OCI-M2 (cell line): ENCODE measurements at regions not wholly inside any gene's neighbourhood (a gene's known extent, or its start where the extent isn't known, plus 50 kb on each side); places are given as distances from the start of the nearest gene placed in this dataset.

Experiments used
- DNase-seq: peaks from one replicate; lab custom pipeline; 2025; ENCODE audit not compliant: unreplicated experiment; lab: John Stamatoyannopoulos, UW

DNA sequence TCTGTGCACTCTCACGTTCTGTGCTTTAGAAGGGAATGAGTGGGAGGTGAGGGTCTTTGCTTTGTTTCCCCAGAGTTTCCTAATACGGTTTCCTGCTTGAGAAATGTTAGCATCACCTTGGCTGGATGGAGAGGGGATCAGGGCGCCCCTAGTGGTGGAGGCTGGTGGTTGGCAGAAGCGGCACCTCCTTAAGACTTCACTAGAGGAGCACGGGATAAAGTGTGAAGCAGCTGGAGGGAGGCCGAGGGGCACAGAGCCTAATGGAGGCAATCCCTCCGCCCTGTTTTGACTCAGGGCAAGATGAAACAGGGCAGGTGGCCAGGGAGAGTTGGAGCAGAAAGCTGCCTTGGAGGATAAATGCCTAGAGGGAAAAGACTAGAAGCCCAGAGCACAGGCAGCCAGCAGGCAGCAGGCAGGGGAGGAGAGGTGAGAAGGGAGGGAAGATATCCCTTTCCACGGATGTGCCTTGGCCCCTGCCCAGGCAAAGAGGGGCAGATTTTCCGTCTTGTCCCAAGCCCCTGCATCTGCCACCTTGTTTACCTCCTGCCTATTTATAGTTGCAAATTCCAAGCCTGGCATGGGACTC, 56.0 kb upstream of the BTRC start:
- DNase-seq, result no peak

- DNase-seq, result no peak
Observed at GRCh38 chr10:101299211-101299610, 54.8 kb upstream of the BTRC start.

GRCh38 chr10:101301111-101301731, 52.7 kb upstream of the BTRC start:
- DNase-seq, result no peak

DNA sequence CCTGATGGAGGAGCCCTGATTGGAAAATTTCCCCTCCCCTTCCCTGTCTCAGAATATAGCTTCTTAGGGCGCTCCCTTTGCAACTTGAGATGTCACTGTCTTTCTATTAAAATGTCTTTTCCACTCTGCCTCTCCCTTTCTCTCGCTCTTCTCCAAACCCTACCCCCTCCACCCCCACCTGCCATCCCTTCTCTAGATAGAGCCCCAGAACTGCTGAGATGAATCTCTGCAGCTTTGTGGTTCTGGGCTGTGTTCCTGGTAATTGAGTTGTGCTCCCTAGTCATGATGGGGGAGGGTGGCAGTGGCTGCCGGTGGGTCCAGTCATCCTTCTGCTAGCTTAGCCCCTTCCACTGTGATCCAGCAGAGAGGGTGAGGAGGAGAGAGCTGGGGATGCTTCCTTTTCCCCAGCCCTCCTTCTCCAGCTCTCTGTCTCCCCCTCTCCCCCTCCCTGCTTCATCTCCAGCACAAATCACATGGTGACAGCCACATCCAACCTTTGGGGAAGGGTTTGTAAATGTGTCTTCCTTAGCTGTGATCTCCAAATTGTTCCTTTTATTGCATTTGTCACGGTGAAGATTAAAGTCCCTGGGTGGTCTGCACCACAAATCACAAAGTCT, 50.8 kb upstream of the BTRC start:
- no peak for DNase-seq
